A549 (cell line): ENCODE measurements at regions not wholly inside any gene's neighbourhood (a gene's known extent, or its start where the extent isn't known, plus 50 kb on each side); places are given as distances from the start of the nearest gene placed in this dataset.

Source experiments
- CEBPB ChIP-seq, 2 experiments: fragments of >200 bp in 1 of 2; sonication (Bioruptor Twin) in 1 of 2; formaldehyde crosslinking in 1 of 2; IDR thresholded peaks; 2 replicates each; pipeline ENCODE4 v1.6.1; 2012 to 2016
- CTCF ChIP-seq: fragments of >200 bp; sonication (Bioruptor Twin); formaldehyde crosslinking; IDR thresholded peaks from 3 replicates; pipeline ENCODE4 v1.5.1; 2016
- MAFK ChIP-seq: fragments of 450-650 bp; IDR thresholded peaks from 2 replicates; pipeline ENCODE4 v1.6.1; 2014; ENCODE audit not compliant: partially characterized antibody
- NR3C1 ChIP-seq: fragments of >200 bp; sonication (Bioruptor Twin); formaldehyde crosslinking; IDR thresholded peaks from 3 replicates; pipeline ENCODE4 v1.6.1; 2017
- PHF8 ChIP-seq: fragments of 200-600 bp; sonication (generic); IDR thresholded peaks from 2 replicates; pipeline ENCODE4 v1.6.1; 2016; ENCODE audit warnings: low read depth, mild to moderate bottlenecking, antibody characterized with exemption, moderate library complexity, borderline replicate concordance
- POLR2A ChIP-seq: IDR thresholded peaks from 2 replicates; pipeline ENCODE4 v1.6.1; 2012; ENCODE audit warnings: mild to moderate bottlenecking, low read length
- RAD21 ChIP-seq, 2 experiments: fragments of >200 bp in 1 of 2; sonication (Bioruptor Twin) in 1 of 2; formaldehyde crosslinking in 1 of 2; IDR thresholded peaks in 1 of 2; conservative IDR thresholded peaks in 1 of 2; 2 replicates in 1 of 2; 3 replicates in 1 of 2; pipeline ENCODE4 v1.6.1; 2012 to 2018; ENCODE audit warnings: inconsistent platforms in 1 of 2
- REST ChIP-seq: fragments of 200-600 bp; sonication (generic); IDR thresholded peaks from 2 replicates; pipeline ENCODE4 v1.6.1; 2016; ENCODE audit warnings: antibody characterized with exemption, mild to moderate bottlenecking, moderate library complexity
- RFX5 ChIP-seq: fragments of 450-650 bp; IDR thresholded peaks from 2 replicates; pipeline ENCODE4 v1.7.1; 2014; ENCODE audit warnings: antibody characterized with exemption, mild to moderate bottlenecking, moderate library complexity
- TF ChIP-seq, protein P1 (sequence below): fragments of 450-650 bp; IDR thresholded peaks from 2 replicates; pipeline ENCODE4 v1.6.1; 2014; ENCODE audit warnings: antibody characterized with exemption

- no peak for TF ChIP-seq POLR2A
- TF ChIP-seq REST = no peak
- TF ChIP-seq MAFK = no peak
- TF ChIP-seq RFX5 = no peak
- TF ChIP-seq CTCF = no peak
- TF ChIP-seq CEBPB (IDR thresholded peaks at IDR 0.05) = no peak
- no peak for TF ChIP-seq PHF8
- TF ChIP-seq, protein P1, sequence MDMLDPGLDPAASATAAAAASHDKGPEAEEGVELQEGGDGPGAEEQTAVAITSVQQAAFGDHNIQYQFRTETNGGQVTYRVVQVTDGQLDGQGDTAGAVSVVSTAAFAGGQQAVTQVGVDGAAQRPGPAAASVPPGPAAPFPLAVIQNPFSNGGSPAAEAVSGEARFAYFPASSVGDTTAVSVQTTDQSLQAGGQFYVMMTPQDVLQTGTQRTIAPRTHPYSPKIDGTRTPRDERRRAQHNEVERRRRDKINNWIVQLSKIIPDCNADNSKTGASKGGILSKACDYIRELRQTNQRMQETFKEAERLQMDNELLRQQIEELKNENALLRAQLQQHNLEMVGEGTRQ = no peak
- no peak for TF ChIP-seq RAD21 (conservative IDR thresholded peaks at IDR 0.05 in 1 of 2, IDR thresholded peaks at IDR 0.05 in 1 of 2)
- no peak for TF ChIP-seq NR3C1
Observed at GRCh38 chrX:14398725-14399124, 130.6 kb upstream of the GLRA2 start.
